Immature natural killer cell (primary cell): ENCODE measurements at regions not wholly inside any gene's neighbourhood (a gene's known extent, or its start where the extent isn't known, plus 50 kb on each side); places are given as distances from the start of the nearest gene placed in this dataset.
"Not testable (repeated sequence)": the region's sequence is repeated elsewhere in the genome, so short reads cannot be mapped to it uniquely, and the experiment has no call there.

ENCODE experiments used
- DNase-seq, 3 donors: peaks; one replicate each; pipeline ENCODE4 v3.0.0; 2022; ENCODE audit warnings: mixed read lengths in 1 of 3
- H3K27ac Mint-ChIP-seq, 6 donors: one replicate each; pipeline ENCODE4 v1.8.0; 2020; ENCODE audit warnings: mixed read lengths in 6 of 6, mild to moderate bottlenecking in 5 of 6, inconsistent platforms in 4 of 6, moderate library complexity in 3 of 6
- H3K27me3 Mint-ChIP-seq, 3 donors: one replicate each; pipeline ENCODE4 v1.8.0; 2020 to 2021; ENCODE audit warnings: low read depth in 3 of 3, mild to moderate bottlenecking in 3 of 3, mixed read lengths in 3 of 3, moderate library complexity in 3 of 3, inconsistent platforms in 1 of 3
- H3K36me3 Mint-ChIP-seq, 3 donors: one replicate each; pipeline ENCODE4 v1.8.0; 2020; ENCODE audit warnings: mixed read lengths in 3 of 3, inconsistent platforms in 2 of 3, mild to moderate bottlenecking in 2 of 3
- H3K4me1 Mint-ChIP-seq, 2 donors: one replicate each; pipeline ENCODE4 v1.8.0; 2020; ENCODE audit warnings: inconsistent platforms in 2 of 2, mild to moderate bottlenecking in 2 of 2, mixed read lengths in 2 of 2, moderate library complexity in 1 of 2
- H3K4me3 Mint-ChIP-seq, 5 donors: one replicate each; pipeline ENCODE4 v1.8.0; 2020; ENCODE audit warnings: mild to moderate bottlenecking in 5 of 5, mixed read lengths in 5 of 5, inconsistent platforms in 3 of 5, moderate library complexity in 3 of 5
- H3K9me3 Mint-ChIP-seq, 6 donors: one replicate each; pipeline ENCODE4 v1.8.0; 2020; ENCODE audit warnings: mild to moderate bottlenecking in 6 of 6, mixed read lengths in 6 of 6, inconsistent platforms in 4 of 6, moderate library complexity in 3 of 6

GRCh38 chr2:236782938-236783337 lies 213.3 kb downstream of the ACKR3 start:
- peaks cover 5 to 10% (median 8%) of the 10 kb centered on the region in 3 donors for H3K27me3 Mint-ChIP-seq

GRCh38 chr2:236783417-236784020 lies 213.9 kb downstream of the ACKR3 start:
- Mint-ChIP-seq H3K36me3 (no peaks in the 10 kb centered on the region), H3K9me3 (no peaks in the 10 kb centered on the region), H3K27ac (no peak overlapping the region), H3K27me3 (peaks cover 5 to 10% (median 10%) of the 10 kb centered on the region in 3 donors), H3K4me3 (no peak overlapping the region), H3K4me1 (no peaks in the 10 kb centered on the region)
- no peak for DNase-seq

More at GRCh38 chr2:236782938-236783337, 213.3 kb downstream of the ACKR3 start:
- H3K4me1 Mint-ChIP-seq = no peaks in the 10 kb centered on the region
- H3K36me3 Mint-ChIP-seq = no peaks in the 10 kb centered on the region
- H3K9me3 Mint-ChIP-seq = no peaks in the 10 kb centered on the region
- H3K27ac Mint-ChIP-seq = no peak overlapping the region
- no peak overlapping the region for H3K4me3 Mint-ChIP-seq
- no peak for DNase-seq

GRCh38 chr2:236785611-236786057 lies 216.0 kb downstream of the ACKR3 start:
- no peaks in the 10 kb centered on the region for H3K9me3 Mint-ChIP-seq

GRCh38 chr2:236786751-236787150 lies 217.1 kb downstream of the ACKR3 start:
- Mint-ChIP-seq H3K36me3 (no peaks in the 10 kb centered on the region), H3K27me3 (peaks cover 5 to 10% (median 10%) of the 10 kb centered on the region in 3 donors), H3K4me3 (no peak overlapping the region), H3K27ac (no peak overlapping the region), H3K9me3 (no peaks in the 10 kb centered on the region), H3K4me1 (no peaks in the 10 kb centered on the region)
- DNase-seq = no peak

More at GRCh38 chr2:236785611-236786057, 216.0 kb downstream of the ACKR3 start:
- H3K27me3 Mint-ChIP-seq = peaks cover 5 to 10% (median 9%) of the 10 kb centered on the region in 3 donors
- H3K36me3 Mint-ChIP-seq = no peaks in the 10 kb centered on the region
- no peak overlapping the region for H3K27ac Mint-ChIP-seq
- H3K4me3 Mint-ChIP-seq = no peak overlapping the region
- no peaks in the 10 kb centered on the region for H3K4me1 Mint-ChIP-seq
- no peak for DNase-seq

GRCh38 chr2:236787376-236787775 lies 217.8 kb downstream of the ACKR3 start:
- not testable (repeated sequence) for H3K4me1 Mint-ChIP-seq, H3K9me3 Mint-ChIP-seq, H3K36me3 Mint-ChIP-seq, H3K27ac Mint-ChIP-seq, H3K4me3 Mint-ChIP-seq, DNase-seq
- H3K27me3 Mint-ChIP-seq = peaks cover 5 to 10% (median 9%) of the 10 kb centered on the region in 3 donors

GRCh38 chr2:236787885-236788284 lies 218.3 kb downstream of the ACKR3 start:
- DNase-seq = no peak
- H3K36me3 Mint-ChIP-seq = no peaks in the 10 kb centered on the region
- H3K27me3 Mint-ChIP-seq = peaks cover 4 to 11% (median 9%) of the 10 kb centered on the region in 3 donors
- no peak overlapping the region for H3K4me3 Mint-ChIP-seq
- H3K9me3 Mint-ChIP-seq = no peaks in the 10 kb centered on the region
- no peak overlapping the region for H3K27ac Mint-ChIP-seq
- H3K4me1 Mint-ChIP-seq = no peaks in the 10 kb centered on the region

- H3K27ac Mint-ChIP-seq = no peak overlapping the region
- no peak overlapping the region for H3K4me3 Mint-ChIP-seq
- DNase-seq = no peak
- no peaks in the 10 kb centered on the region for H3K36me3 Mint-ChIP-seq
- H3K4me1 Mint-ChIP-seq = no peaks in the 10 kb centered on the region
- peaks cover 0 to 4% (median 0%) of the 10 kb centered on the region in 6 donors for H3K9me3 Mint-ChIP-seq
- peaks cover 0 to 19% (median 3%) of the 10 kb centered on the region in 3 donors for H3K27me3 Mint-ChIP-seq
These were observed 221.3 kb downstream of the ACKR3 start for GRCh38 chr2:236790963-236791362.

GRCh38 chr2:236793023-236794011 lies 223.7 kb downstream of the ACKR3 start:
- H3K4me1 Mint-ChIP-seq = no peaks in the 10 kb centered on the region
- H3K27me3 Mint-ChIP-seq = peaks cover 1 to 13% (median 2%) of the 10 kb centered on the region in 3 donors
- H3K27ac Mint-ChIP-seq = no peak overlapping the region
- DNase-seq = no peak
- H3K4me3 Mint-ChIP-seq = no peak overlapping the region
- peaks cover 0 to 7% (median 0%) of the 10 kb centered on the region in 6 donors for H3K9me3 Mint-ChIP-seq
- H3K36me3 Mint-ChIP-seq = no peaks in the 10 kb centered on the region

GRCh38 chr2:236794176-236794957 lies 224.7 kb downstream of the ACKR3 start:
- H3K36me3 Mint-ChIP-seq = no peaks in the 10 kb centered on the region
- H3K9me3 Mint-ChIP-seq = peaks cover 0 to 7% (median 0%) of the 10 kb centered on the region in 6 donors
- no peaks in the 10 kb centered on the region for H3K4me1 Mint-ChIP-seq
- no peak for DNase-seq
- no peak overlapping the region for H3K4me3 Mint-ChIP-seq
- H3K27me3 Mint-ChIP-seq = peaks cover 1 to 15% (median 2%) of the 10 kb centered on the region in 3 donors
- H3K27ac Mint-ChIP-seq = no peak overlapping the region

- H3K36me3 Mint-ChIP-seq = no peaks in the 10 kb centered on the region
- H3K27me3 Mint-ChIP-seq = peaks cover 1 to 15% (median 2%) of the 10 kb centered on the region in 3 donors
- H3K4me1 Mint-ChIP-seq = no peaks in the 10 kb centered on the region
- H3K9me3 Mint-ChIP-seq = peaks cover 0 to 7% (median 0%) of the 10 kb centered on the region in 6 donors
- H3K27ac Mint-ChIP-seq = no peak overlapping the region
- DNase-seq = no peak
- H3K4me3 Mint-ChIP-seq = no peak overlapping the region
These were observed 225.7 kb downstream of the ACKR3 start for GRCh38 chr2:236795169-236795860.

GRCh38 chr2:236795861-236796219 lies 226.2 kb downstream of the ACKR3 start:
- H3K27me3 Mint-ChIP-seq = peaks cover 1 to 15% (median 2%) of the 10 kb centered on the region in 3 donors
- H3K27ac Mint-ChIP-seq = no peak overlapping the region
- no peak for DNase-seq
- no peak overlapping the region for H3K4me3 Mint-ChIP-seq
- peaks cover 0 to 7% (median 0%) of the 10 kb centered on the region in 6 donors for H3K9me3 Mint-ChIP-seq
- H3K36me3 Mint-ChIP-seq = no peaks in the 10 kb centered on the region
- no peaks in the 10 kb centered on the region for H3K4me1 Mint-ChIP-seq

GRCh38 chr2:236796236-236796635 lies 226.6 kb downstream of the ACKR3 start:
- Mint-ChIP-seq H3K27me3 (peaks cover 1 to 19% (median 2%) of the 10 kb centered on the region in 3 donors), H3K36me3 (no peaks in the 10 kb centered on the region), H3K4me3 (no peak overlapping the region), H3K27ac (no peak overlapping the region), H3K4me1 (no peaks in the 10 kb centered on the region), H3K9me3 (peaks cover 0 to 7% (median 0%) of the 10 kb centered on the region in 6 donors)
- no peak for DNase-seq

- Mint-ChIP-seq H3K9me3 (peaks cover 0 to 9% (median 0%) of the 10 kb centered on the region in 6 donors), H3K27me3 (peaks cover 2 to 19% (median 4%) of the 10 kb centered on the region in 3 donors), H3K27ac (no peak overlapping the region), H3K4me3 (no peak overlapping the region), H3K4me1 (no peaks in the 10 kb centered on the region), H3K36me3 (no peaks in the 10 kb centered on the region)
- DNase-seq = no peak
These were observed 227.8 kb downstream of the ACKR3 start for GRCh38 chr2:236797411-236797810.
